HG02973 (cell line): ENCODE measurements at regions not wholly inside any gene's neighbourhood (a gene's known extent, or its start where the extent isn't known, plus 50 kb on each side); places are given as distances from the start of the nearest gene placed in this dataset.
"Not testable (repeated sequence)": the region's sequence is repeated elsewhere in the genome, so short reads cannot be mapped to it uniquely, and the experiment has no call there.

ENCODE experiments used
- ATAC-seq: cut with Tn5 transposase; IDR thresholded peaks from one replicate; pipeline ENCODE4 v1.9.1; 2021; ENCODE audit warnings: moderate library complexity; ENCODE audit not compliant: unreplicated experiment

DNA sequence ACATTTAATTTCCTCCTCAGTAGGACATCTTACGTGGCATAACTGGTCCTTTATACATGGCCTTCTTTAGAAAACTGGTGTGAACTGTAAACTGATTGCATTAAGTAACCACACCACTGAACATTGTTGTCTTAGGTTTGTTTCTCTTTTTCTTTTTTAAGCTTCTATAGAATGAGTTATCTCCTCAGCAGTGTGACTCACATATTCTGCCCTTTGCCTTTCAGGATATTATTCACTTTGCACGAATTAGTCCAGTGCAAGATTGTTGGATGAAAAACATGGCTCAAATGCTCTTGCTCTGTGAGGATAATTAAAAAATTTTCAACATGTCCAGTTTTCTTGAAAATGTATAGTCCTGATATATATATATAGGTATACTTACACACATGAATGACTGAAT, 147.6 kb downstream of the KBTBD8 start:
- ATAC-seq, result no peak

DNA sequence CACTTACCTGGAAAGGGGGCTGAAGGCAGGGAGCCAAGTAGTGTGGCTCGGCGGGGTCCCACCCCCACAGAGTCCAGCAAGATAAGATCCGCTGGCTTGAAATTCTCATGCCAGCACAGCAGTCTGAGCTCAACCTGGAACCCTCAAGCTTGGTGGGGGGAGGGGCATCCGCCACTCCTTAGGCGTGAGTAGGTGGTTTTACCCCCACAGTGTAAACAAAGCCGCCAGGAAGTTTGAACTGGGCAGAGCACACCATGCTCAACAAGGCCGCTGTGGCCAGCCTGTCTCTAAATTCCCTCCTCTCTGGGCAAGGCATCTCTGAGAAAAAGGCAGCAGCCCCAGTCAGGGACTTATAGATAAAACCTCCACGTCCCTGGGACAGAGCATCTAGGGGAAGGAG, 156.3 kb downstream of the KBTBD8 start:
- ATAC-seq, result no peak

- no peak for ATAC-seq
Measured at GRCh38 chr3:67167481-67167880, 169.4 kb downstream of the KBTBD8 start.

DNA sequence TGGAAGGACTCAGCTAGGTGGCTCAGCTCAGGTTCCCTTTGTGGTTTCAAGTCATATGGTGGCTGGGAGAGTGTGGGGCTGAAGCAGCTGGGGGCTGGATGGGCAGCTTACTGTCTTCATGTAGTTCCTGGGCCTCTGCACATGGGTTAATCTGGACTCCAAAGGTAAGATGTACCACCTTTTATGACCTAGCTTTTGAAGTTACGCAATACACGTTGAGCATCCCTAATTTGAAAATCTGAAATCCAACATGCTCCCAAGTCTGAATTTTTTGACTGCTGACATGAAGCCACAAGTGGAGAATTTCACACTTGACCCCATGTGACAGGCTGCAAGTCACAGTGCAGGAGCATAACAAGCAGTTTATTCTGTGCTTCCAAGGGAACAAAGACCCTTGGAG, 173.7 kb downstream of the KBTBD8 start:
- no peak for ATAC-seq

DNA sequence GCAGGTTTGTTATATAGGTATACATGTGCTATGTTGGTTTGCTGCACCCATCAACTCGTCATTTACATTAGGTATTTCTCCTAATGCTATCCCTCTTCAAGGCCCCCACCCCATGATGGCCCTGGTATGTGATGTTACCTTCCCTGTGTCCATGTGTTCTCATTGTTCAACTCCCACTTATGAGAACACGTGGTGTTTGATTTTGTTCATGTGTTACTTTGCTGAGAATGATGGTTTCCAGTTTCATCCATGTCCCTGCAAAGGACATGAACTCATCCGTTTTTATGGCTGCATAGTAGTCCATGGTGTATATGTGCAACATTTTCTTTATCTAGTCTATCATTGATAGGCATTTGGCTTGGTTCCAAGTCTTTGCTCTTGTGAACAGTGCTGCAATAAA, 175.0 kb downstream of the KBTBD8 start:
- not testable (repeated sequence) for ATAC-seq

- ATAC-seq, result no peak
Measured at GRCh38 chr3:67176396-67176795, 178.3 kb downstream of the KBTBD8 start.

DNA sequence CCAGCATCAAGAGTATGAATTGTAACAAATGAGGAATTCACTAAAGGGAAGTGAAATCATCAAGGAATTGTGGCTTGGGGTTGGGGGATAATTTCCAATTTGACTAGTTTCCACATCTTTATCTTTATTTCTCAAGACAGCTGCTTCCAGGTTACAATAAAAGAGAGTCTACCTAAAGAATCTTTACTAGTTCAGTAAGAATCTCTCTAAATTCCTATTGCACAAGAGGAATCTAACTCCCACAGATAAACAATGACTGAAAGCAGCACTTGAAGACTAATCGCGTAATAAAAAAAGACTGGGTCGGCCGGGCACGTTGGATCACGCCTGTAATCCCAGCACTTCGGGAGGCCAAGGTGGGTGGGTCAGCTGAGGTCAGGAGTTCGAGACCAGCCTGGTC, 194.4 kb downstream of the KBTBD8 start:
- no peak for ATAC-seq

DNA sequence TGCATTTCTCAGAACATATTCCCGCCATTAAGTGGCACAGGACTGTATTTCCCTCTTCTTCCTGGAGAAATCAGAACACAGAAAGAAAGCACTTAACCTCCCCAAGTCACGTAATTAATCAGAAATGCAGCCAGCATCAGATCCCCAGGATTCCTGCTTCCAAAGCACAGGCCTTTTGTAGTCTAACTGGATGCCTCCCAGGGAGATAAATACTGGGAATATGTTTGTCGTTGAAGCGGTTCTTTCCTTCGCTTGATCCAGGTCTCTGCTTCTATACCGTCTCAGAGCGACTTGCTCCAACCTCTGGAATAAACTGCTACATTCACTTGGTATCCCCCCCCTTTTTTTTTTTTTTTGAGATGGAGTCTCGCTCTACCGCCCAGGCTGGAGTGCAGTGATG, 198.6 kb downstream of the KBTBD8 start:
- ATAC-seq, result no peak

DNA sequence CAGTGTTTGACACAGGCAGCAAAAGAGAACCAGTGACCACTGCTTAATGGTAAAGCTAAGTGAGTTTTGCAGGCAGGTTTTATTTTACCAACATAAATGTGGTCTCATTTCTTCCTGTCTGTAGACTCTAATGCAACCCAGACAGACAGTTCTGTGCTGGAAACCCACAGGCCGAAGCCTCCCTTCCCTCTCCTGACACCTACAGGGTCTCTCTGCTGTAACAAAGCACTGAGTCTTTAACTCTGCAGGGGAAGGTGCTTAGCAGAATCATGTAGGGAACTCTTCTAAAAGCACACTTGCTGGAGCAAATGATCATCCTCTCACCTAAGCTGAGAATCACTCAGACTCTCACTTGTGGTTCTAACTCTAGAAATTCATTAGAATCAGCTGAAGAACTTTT, 200.3 kb downstream of the KBTBD8 start:
- ATAC-seq, result no peak

- ATAC-seq, result no peak
Measured at GRCh38 chr3:67200618-67201017, 202.5 kb downstream of the KBTBD8 start.

DNA sequence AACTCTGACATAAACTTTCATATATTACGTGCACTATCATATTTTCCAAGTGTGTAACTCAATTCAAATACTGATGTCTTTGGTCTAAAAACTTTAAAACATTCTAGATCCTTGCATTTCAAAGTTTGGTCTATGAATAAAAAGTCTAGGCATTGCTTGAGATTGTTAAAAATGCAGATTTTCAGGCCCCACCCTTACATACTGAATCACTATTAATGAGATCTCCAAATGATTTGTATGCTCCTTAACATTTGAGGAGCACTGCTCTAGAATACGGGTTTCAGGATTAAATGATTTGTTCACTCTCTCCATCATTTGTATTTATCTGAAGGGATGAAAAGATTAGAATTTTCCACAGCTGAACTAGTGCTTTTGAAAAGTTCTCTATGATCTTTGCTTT, 202.9 kb downstream of the KBTBD8 start:
- no peak for ATAC-seq

GRCh38 chr3:67202053-67202452, 203.9 kb downstream of the KBTBD8 start:
- no peak for ATAC-seq

- no peak for ATAC-seq
Measured at GRCh38 chr3:67204951-67205350, 206.8 kb downstream of the KBTBD8 start.

DNA sequence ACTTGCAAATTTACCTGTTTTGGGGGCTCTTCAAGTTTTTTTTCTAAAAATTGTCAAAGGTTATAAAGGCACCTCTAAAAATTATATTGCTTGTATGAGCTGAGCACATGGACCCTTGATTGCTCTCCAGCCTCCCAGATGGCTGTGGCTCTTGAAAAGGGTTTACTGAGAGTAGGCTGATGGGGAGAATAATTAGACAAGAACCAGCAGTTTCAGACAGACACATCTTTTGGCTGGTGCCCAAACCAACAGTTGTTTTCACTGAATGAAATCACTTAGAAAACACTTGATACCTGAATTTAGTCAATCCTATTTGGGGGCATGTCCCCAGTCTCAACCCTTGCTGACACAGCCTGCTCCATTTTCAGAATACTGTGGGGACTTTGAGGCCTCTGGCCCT, 217.6 kb downstream of the KBTBD8 start:
- no peak for ATAC-seq

DNA sequence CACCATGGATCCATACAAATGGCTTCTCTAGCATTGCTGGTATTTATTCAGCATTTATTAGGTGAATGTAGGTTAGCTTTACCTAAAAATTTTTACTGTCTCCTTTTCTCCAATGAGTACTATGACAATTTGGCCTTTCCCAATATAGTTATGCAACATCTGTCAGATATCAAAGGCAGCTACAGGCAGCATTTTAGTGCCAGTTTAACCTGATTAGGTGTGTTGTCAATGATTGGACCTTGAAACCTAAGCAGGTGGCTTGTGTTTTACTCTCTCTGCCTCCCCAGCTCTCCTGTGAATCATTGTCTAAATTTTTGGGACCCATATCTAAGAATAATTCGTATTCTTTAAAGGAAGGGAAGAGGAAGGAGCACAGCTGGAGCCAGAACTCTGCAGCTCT, 228.9 kb downstream of the KBTBD8 start:
- ATAC-seq, result no peak

GRCh38 chr3:67228136-67228535, 230.0 kb downstream of the KBTBD8 start:
- no peak for ATAC-seq

- ATAC-seq, result no peak
Measured at GRCh38 chr3:67232642-67233041, 234.5 kb downstream of the KBTBD8 start.

DNA sequence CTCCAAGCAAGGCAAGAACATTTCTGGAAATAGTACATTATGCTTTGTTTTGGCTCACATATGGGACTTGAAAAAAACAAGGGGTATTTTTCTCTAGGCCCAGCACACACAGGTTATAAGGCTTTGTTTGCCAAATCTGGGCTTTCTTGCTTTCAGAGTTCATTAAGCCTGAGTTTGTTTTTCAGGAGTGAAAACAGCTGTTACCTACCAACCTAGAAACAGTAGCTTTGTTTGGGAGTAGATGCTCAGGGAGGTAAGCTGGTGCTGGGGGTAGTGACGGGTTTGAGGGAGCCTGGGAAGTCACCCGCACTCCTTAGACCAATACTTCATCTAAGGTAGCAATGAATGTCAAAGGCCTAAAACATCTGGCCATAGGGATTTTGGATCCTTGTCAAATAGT, 241.2 kb downstream of the KBTBD8 start:
- ATAC-seq, result no peak

DNA sequence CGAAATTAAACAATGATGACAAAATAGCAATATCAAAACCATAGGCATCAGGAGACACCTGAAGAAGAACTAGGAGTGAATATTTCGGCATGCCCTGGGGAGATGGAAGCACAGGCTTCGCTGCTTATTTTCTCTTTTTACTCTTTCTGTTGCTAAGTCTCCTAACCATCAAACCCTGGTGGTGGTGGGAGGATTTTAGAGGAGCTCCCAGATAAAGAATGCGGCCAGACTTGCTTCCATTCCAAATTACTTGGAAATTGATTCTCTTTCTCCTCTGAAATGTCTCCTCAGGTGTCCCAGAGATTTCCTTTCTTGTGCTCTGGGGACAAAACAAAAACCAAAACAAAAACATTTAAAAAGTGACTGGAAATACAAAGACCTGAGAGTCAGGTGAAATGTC, 243.0 kb downstream of the KBTBD8 start:
- no peak for ATAC-seq

GRCh38 chr3:67244130-67244529, 246.0 kb downstream of the KBTBD8 start:
- no peak for ATAC-seq

DNA sequence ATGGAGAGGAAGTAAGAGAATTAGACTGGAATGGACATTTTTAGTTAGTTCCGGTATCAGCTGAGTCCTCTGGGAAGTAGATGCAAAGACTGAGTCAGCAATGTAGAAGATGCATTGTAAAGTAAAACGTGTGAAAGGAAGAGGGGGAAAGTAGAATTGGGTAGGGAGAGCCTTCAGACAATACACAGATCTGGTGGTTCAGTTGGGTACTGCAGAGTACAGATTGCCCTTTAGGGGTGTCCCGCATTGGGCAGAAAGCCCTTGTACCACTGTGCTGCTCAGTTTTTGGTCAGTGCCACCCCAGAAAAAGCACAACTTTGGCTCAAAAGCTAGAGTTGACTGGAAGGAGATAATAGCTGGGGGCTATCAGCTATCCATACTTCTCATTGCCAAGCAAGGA, 247.4 kb downstream of the KBTBD8 start:
- ATAC-seq, result no peak

DNA sequence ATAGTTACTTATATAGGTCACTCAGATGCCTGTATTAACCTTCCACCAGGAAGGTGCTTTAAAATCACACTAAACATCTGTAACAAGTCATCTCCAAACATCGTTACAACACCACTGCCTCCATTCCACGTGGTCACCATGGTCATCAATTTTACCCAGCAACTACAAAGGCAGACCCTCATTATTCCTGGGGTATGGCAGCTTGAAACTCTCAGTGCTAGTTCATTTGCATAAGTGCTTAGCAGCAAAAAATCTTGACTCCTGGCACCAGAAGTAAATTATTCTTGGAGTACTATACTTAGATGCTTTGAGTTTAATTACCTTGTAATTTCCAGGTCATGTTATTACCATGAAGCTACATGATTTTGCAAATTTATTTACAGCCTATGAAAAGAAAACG, 250.6 kb downstream of the KBTBD8 start:
- no peak for ATAC-seq

GRCh38 chr3:67252906-67253305, 254.8 kb downstream of the KBTBD8 start:
- ATAC-seq, result not testable (repeated sequence)

- ATAC-seq, result no peak
Measured at GRCh38 chr3:67278015-67278618, 280.0 kb downstream of the KBTBD8 start.
